RWPE2 (cell line): ENCODE measurements at regions not wholly inside any gene's neighbourhood (a gene's known extent, or its start where the extent isn't known, plus 50 kb on each side); places are given as distances from the start of the nearest gene placed in this dataset.

Source experiments
- ATAC-seq: fragments of 200-7000 bp; cut with Tn5 transposase; 3 replicates; pipeline ENCODE4 v1.9.1; 2021; ENCODE audit warnings: low read depth
- DNase-seq: peaks from one replicate; pipeline ENCODE4 v3.0.0-alpha.2; 2020; ENCODE audit warnings: low spot score
- H3K27ac ChIP-seq: fragments of 450-650 bp; 2 replicates; pipeline ENCODE4 v1.5.1; 2017; ENCODE audit warnings: mild to moderate bottlenecking; ENCODE audit not compliant: poor library complexity, severe bottlenecking
- H3K27me3 ChIP-seq: fragments of 250-450 bp; sonication (Bioruptor Pico); 2 replicates; pipeline ENCODE4 v1.5.1; 2021; ENCODE audit warnings: mild to moderate bottlenecking, moderate library complexity; ENCODE audit not compliant: insufficient read depth, poor library complexity, severe bottlenecking
- H3K36me3 ChIP-seq: fragments of 250-450 bp; sonication (Bioruptor Pico); 2 replicates; pipeline ENCODE4 v1.5.1; 2020; ENCODE audit warnings: low read depth, mild to moderate bottlenecking, moderate library complexity
- H3K4me1 ChIP-seq: fragments of 250-450 bp; sonication (Bioruptor Pico); 2 replicates; pipeline ENCODE4 v1.5.1; 2021; ENCODE audit warnings: mild to moderate bottlenecking, moderate library complexity; ENCODE audit not compliant: insufficient read depth, poor library complexity, severe bottlenecking
- H3K4me3 ChIP-seq: fragments of 250-450 bp; sonication (Bioruptor Pico); 2 replicates; pipeline ENCODE4 v1.5.1; 2021; ENCODE audit warnings: mild to moderate bottlenecking, moderate library complexity; ENCODE audit not compliant: severe bottlenecking
- H3K9me3 ChIP-seq: fragments of 250-450 bp; sonication (Bioruptor Pico); 2 replicates; pipeline ENCODE4 v1.5.1; 2021; ENCODE audit warnings: mild to moderate bottlenecking, moderate library complexity; ENCODE audit not compliant: severe bottlenecking
- CTCF ChIP-seq: fragments of 450-650 bp; IDR thresholded peaks from one replicate; pipeline ENCODE4 v1.5.1; 2017; ENCODE audit warnings: mild to moderate bottlenecking, moderate library complexity; ENCODE audit not compliant: poor library complexity, severe bottlenecking

- ATAC-seq: no peak
- peaks cover 7% of the 10 kb centered on the region for H3K27me3 ChIP-seq
- no peak for DNase-seq
- H3K27ac ChIP-seq: no peak overlapping the region
- no peaks in the 10 kb centered on the region for H3K36me3 ChIP-seq
- no peaks in the 10 kb centered on the region for H3K9me3 ChIP-seq
- TF ChIP-seq CTCF: no peak
- H3K4me3 ChIP-seq: no peak overlapping the region
- no peaks in the 10 kb centered on the region for H3K4me1 ChIP-seq
These were observed 572.3 kb downstream of the MATN1 start for GRCh38 chr1:30151119-30151518.

GRCh38 chr1:30149226-30149625, 574.2 kb downstream of the MATN1 start:
- H3K4me3 ChIP-seq: no peak overlapping the region
- no peaks in the 10 kb centered on the region for H3K4me1 ChIP-seq
- H3K27me3 ChIP-seq: peaks cover 7% of the 10 kb centered on the region
- no peak overlapping the region for H3K27ac ChIP-seq
- ATAC-seq: no peak
- no peak for DNase-seq
- no peaks in the 10 kb centered on the region for H3K9me3 ChIP-seq
- H3K36me3 ChIP-seq: no peaks in the 10 kb centered on the region
- no peak for TF ChIP-seq CTCF

GRCh38 chr1:30148676-30149075, 574.7 kb downstream of the MATN1 start:
- Histone ChIP-seq H3K4me3 (no peak overlapping the region), H3K9me3 (no peaks in the 10 kb centered on the region), H3K4me1 (no peaks in the 10 kb centered on the region), H3K27me3 (peaks cover 7% of the 10 kb centered on the region), H3K36me3 (no peaks in the 10 kb centered on the region), H3K27ac (no peak overlapping the region)
- no peak for TF ChIP-seq CTCF
- ATAC-seq (no peak), DNase-seq (no peak)

- TF ChIP-seq CTCF: no peak
- ATAC-seq: no peak
These were observed 576.2 kb downstream of the MATN1 start for GRCh38 chr1:30147188-30147587.

GRCh38 chr1:30146448-30146847, 576.9 kb downstream of the MATN1 start:
- Histone ChIP-seq H3K9me3 (no peaks in the 10 kb centered on the region), H3K4me3 (no peak overlapping the region), H3K27ac (no peak overlapping the region), H3K4me1 (no peaks in the 10 kb centered on the region), H3K27me3 (peaks cover 7% of the 10 kb centered on the region), H3K36me3 (no peaks in the 10 kb centered on the region)
- DNase-seq (no peak), ATAC-seq (no peak)
- TF ChIP-seq CTCF: no peak

More at GRCh38 chr1:30147188-30147587, 576.2 kb downstream of the MATN1 start:
- H3K36me3 ChIP-seq: no peaks in the 10 kb centered on the region
- H3K27me3 ChIP-seq: peaks cover 7% of the 10 kb centered on the region
- H3K27ac ChIP-seq: no peak overlapping the region
- DNase-seq: no peak
- no peak overlapping the region for H3K4me3 ChIP-seq
- no peaks in the 10 kb centered on the region for H3K4me1 ChIP-seq
- H3K9me3 ChIP-seq: no peaks in the 10 kb centered on the region
